ENCODE measurements at regions not wholly inside any gene's neighbourhood (a gene's known extent, or its start where the extent isn't known, plus 50 kb on each side); places are given as distances from the start of the nearest gene placed in this dataset.
"Not testable (repeated sequence)": the region's sequence is repeated elsewhere in the genome, so short reads cannot be mapped to it uniquely, and the experiment has no call there.

DNA sequence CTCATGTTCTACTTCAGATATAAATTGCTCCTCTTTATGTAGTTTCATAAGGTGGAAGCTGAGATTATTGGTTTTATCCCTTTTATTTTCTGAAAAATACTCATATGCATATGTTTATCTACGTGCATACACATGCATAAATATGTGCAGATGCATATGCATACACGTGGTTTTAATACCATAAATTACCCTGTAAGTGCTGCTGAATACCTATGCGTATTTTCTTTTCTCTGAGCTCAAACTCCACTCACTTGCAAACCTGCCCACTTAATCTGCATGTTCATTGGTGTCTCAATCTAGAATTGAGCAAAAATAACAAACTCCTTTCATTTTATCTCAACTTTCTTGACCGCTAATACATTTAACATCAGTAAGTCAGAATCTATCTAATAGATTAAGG lies 367.1 kb downstream of the RPIA start:
- TF ChIP-seq CTCF (conservative IDR thresholded peaks at IDR 0.05; ENCODE audit: low read length); EZH2phosphoT487 (IDR thresholded peaks at IDR 0.05; ENCODE audit: borderline replicate concordance, low read depth, low read length): not testable (repeated sequence)

Measured in OCI-LY7 (cell line).